ENCODE measurements at regions not wholly inside any gene's neighbourhood (a gene's known extent, or its start where the extent isn't known, plus 50 kb on each side); places are given as distances from the start of the nearest gene placed in this dataset.

DNA sequence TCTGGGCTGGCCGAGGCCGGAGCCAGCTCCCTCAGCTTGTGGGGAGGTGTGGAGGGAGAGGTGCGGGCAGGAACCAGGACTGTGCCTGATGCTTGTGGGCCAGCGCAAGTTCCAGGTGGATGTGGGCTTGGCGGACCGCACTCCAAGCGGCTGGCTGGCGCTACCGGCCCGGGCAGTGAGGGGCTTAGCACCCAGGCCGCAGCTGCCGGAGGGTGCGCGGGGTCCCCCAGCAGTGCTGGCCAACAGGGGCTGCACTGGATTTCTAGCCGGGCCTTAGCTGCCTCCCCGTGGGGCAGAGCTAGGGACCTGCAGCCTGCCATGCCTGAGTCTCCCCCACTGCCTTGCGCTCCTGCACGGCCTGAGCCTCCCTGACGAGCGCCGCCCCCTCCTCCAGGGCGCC, 242.8 kb downstream of the CCSER2 start:
- no peaks in the 10 kb centered on the region for H3K36me3 ChIP-seq
- H3K9ac ChIP-seq: no peak overlapping the region
- H3K4me2 ChIP-seq: no peak overlapping the region
- no peak overlapping the region for H3K27ac ChIP-seq
- H3K4me3 ChIP-seq: no peak overlapping the region
- H3K9me3 ChIP-seq (replicated peaks in 1 of 11): peaks cover 0 to 21% (median 13%) of the 10 kb centered on the region in 11 experiments; a peak in 19 of 22 replicates
- H4K20me1 ChIP-seq: no peaks in the 10 kb centered on the region
- no peak for TF ChIP-seq Cebpa-rat (IDR thresholded peaks at IDR 0.05)
- no peaks in the 10 kb centered on the region for H3K4me1 ChIP-seq
- H3K27me3 ChIP-seq: no peaks in the 10 kb centered on the region

DNA sequence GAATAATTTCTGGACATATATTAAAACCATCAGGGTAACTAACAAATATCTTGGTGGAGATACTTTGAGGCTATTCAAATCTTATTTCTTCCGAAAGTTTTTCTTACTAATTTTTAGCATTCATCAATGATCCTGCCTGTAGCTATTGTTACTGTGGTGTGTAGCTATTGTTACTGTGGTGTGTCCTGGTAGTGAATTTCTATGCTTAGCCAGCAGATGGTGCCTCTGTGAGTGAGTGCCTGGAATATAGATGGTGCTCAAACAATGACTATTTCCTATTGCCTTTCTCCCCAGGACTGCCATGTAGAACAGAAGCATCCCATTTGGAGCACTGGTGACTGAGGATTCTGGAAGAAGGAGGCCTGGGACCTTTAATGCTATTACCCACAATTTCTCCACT, 245.7 kb downstream of the CCSER2 start:
- H3K4me2 ChIP-seq: no peak overlapping the region
- H3K36me3 ChIP-seq: no peaks in the 10 kb centered on the region
- no peak overlapping the region for H3K4me3 ChIP-seq
- no peak overlapping the region for H3K27ac ChIP-seq
- no peaks in the 10 kb centered on the region for H3K4me1 ChIP-seq
- H3K9ac ChIP-seq: no peak overlapping the region
- peaks cover 0 to 30% (median 21%) of the 10 kb centered on the region in 11 experiments; a peak in 20 of 22 replicates for H3K9me3 ChIP-seq (replicated peaks in 1 of 11)
- H4K20me1 ChIP-seq: no peaks in the 10 kb centered on the region
- H3K27me3 ChIP-seq: no peaks in the 10 kb centered on the region
- TF ChIP-seq Cebpa-rat (IDR thresholded peaks at IDR 0.05): no peak

DNA sequence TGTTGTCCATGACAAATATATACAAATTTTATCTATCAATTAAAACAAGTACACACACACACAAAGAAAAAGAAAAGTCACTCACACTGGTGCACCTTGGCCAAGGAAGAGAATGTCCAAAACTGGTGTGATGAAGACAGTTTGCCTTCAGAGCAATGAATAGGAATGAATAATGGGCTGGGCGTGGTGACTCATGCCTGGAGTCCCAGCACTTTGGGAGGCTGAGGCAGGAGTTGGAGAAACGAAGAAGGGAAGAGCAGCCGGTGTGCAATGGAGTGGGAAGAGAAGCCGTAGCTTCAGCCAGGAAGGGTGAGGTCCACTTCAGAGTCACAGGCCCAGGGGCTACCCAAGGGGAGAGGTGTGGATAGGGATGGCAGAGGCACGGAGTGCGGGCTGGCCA, 253.6 kb downstream of the CCSER2 start:
- no peaks in the 10 kb centered on the region for H3K36me3 ChIP-seq
- H4K20me1 ChIP-seq: no peaks in the 10 kb centered on the region
- H3K27me3 ChIP-seq: no peaks in the 10 kb centered on the region
- no peak overlapping the region for H3K4me2 ChIP-seq
- no peaks in the 10 kb centered on the region for H3K4me1 ChIP-seq
- H3K9me3 ChIP-seq (replicated peaks in 1 of 11): peaks cover 0 to 6% (median 2%) of the 10 kb centered on the region in 11 experiments; a peak in 5 of 22 replicates
- no peak overlapping the region for H3K9ac ChIP-seq
- TF ChIP-seq Cebpa-rat (IDR thresholded peaks at IDR 0.05): no peak
- H3K27ac ChIP-seq: no peak overlapping the region
- no peak overlapping the region for H3K4me3 ChIP-seq

DNA sequence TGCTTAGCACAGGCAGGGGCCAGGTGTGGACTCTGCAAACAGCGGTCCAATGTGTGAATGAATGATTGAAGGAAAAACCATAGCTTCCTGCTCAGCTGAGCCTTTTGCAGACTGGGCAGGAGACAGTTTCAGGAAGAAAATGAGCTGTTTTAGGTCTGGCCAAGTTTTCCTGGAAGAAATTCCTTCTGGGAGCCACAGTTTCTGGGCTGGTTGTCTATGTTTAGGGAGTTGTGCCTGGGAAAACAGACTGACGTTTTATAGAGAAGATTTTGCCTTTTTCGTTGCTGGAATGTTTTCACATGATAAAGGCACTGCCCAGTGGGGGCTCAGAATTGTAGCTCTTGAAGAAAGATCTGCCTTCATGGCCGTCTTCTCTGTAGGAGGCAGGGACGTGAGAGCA, 255.1 kb downstream of the CCSER2 start:
- Histone ChIP-seq H3K36me3 (no peaks in the 10 kb centered on the region), H4K20me1 (no peaks in the 10 kb centered on the region), H3K4me2 (no peak overlapping the region), H3K27me3 (no peaks in the 10 kb centered on the region), H3K4me3 (no peak overlapping the region), H3K27ac (no peak overlapping the region), H3K9ac (no peak overlapping the region), H3K9me3 (replicated peaks in 1 of 11) (no peaks in the 10 kb centered on the region), H3K4me1 (no peaks in the 10 kb centered on the region)
- TF ChIP-seq Cebpa-rat (IDR thresholded peaks at IDR 0.05): no peak

DNA sequence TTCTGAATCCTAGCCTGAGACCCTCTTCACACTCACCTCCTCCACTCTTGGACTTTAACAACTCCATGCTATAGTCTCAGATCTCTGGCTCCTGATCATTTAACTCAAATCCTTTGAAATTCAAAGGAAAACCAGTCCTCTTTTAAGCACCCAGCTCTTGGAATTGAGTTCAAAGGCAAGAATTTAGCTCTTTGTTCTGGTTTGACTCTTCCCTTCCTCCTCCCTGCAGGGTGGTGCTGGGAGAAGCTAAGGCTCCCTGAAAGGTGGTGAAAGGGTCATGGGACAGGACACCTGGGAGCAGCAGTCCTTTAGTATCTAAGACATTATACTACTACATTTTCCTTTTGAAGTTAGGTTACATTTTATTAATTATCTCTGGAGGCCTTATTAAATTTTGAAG, 259.4 kb downstream of the CCSER2 start:
- no peaks in the 10 kb centered on the region for H3K36me3 ChIP-seq
- no peaks in the 10 kb centered on the region; a peak in 1 of 22 replicates for H4K20me1 ChIP-seq
- no peak overlapping the region for H3K4me2 ChIP-seq
- H3K9me3 ChIP-seq (replicated peaks in 1 of 11): no peaks in the 10 kb centered on the region
- H3K9ac ChIP-seq: no peak overlapping the region
- TF ChIP-seq Cebpa-rat (IDR thresholded peaks at IDR 0.05): no peak
- H3K4me1 ChIP-seq: peaks cover 0 to 25% (median 15%) of the 10 kb centered on the region in 10 experiments; a peak in 13 of 20 replicates
- H3K27ac ChIP-seq: no peak overlapping the region
- no peaks in the 10 kb centered on the region for H3K27me3 ChIP-seq
- no peak overlapping the region for H3K4me3 ChIP-seq

DNA sequence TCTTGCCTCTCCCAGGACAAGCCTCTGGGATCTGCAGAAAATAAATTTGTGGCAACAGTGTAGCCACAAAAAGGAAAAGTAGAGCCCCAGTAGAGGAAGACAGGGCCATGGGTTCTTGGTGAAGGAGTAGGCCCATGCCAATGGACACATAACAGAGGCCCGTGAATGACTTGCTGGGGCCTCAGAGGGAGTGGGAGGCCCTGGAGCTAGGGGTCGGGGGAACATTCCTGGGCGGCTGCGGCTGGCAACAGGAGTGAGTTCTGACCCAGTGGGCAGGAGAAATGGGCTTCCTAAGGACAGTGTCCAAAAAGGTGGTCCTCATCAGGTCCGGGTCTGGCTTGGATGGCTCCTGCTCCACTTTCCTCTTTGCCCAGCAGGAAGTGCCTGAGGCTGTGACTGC, 260.0 kb downstream of the CCSER2 start:
- Histone ChIP-seq H3K9me3 (replicated peaks in 1 of 11) (no peaks in the 10 kb centered on the region), H3K4me3 (no peak overlapping the region), H3K27me3 (no peaks in the 10 kb centered on the region), H3K27ac (no peak overlapping the region), H4K20me1 (no peaks in the 10 kb centered on the region; a peak in 1 of 22 replicates), H3K36me3 (no peaks in the 10 kb centered on the region), H3K4me1 (peaks cover 0 to 25% (median 15%) of the 10 kb centered on the region in 10 experiments; a peak in 13 of 20 replicates), H3K9ac (no peak overlapping the region), H3K4me2 (no peak overlapping the region)
- TF ChIP-seq Cebpa-rat (IDR thresholded peaks at IDR 0.05): no peak

DNA sequence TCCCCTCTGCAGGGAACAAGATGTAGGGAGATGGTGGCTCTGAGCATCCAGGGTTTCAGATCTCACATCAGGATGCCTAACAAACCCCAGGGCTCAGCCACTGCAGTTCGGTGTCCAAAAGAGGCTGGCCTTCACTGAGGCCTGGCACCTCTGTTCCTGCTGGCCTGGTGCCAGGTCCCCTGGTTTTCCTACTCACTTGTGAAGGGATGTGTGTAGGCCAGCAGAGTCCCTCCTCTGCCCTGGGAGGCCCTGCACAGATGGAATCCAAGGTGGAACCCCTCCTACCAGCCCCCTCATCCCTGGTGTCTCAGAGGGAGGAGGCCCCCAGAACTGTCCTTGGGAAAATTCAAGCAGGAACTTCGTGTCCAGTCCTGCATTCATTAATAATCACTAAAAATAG, 260.6 kb downstream of the CCSER2 start:
- Histone ChIP-seq H3K9me3 (replicated peaks in 1 of 11) (no peaks in the 10 kb centered on the region), H3K27me3 (no peaks in the 10 kb centered on the region), H3K36me3 (no peaks in the 10 kb centered on the region), H3K4me1 (peaks cover 0 to 25% (median 15%) of the 10 kb centered on the region in 10 experiments; a peak in 13 of 20 replicates), H4K20me1 (no peaks in the 10 kb centered on the region; a peak in 1 of 22 replicates), H3K4me3 (no peak overlapping the region), H3K27ac (no peak overlapping the region), H3K9ac (no peak overlapping the region), H3K4me2 (0 out of 22 replicates have a peak overlapping the region, but pooled peaks of 3 of the 11 experiments have one; percentile 34 to 71 (median 69))
- no peak for TF ChIP-seq Cebpa-rat (IDR thresholded peaks at IDR 0.05)

DNA sequence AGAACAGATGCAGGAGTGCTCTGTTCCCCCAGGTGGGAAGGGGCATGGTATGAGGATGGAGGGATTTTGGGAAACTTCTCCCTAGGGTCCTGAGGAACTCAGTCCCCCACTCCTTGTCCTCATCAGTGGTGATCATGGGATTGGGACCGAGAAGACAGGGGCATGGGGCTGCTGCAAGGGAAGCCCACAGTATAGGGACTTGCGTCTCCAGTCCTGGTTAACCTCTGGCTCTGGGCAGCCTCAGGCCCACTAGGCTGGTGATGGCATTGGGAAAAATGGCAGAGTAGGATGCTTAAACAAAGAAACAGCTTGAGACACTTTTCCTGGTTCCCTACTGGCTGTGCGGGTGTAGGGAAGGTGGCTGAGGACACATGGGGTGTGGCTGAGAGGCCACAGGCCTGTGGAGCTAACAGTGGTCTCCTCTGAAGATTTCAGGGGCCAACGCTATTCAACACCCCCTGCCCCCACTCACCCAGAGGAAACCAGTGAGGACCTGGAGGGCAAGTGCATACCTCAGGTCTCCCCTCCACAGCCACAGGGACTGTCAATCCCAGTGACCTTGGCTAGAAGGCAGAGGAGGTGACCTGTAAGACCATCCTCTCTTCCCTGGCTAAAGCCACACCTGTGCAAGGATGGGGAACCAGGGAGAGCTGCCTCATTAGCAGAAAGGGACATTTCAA, 261.3 kb downstream of the CCSER2 start:
- H3K36me3 ChIP-seq: no peaks in the 10 kb centered on the region
- no peak overlapping the region for H3K27ac ChIP-seq
- no peaks in the 10 kb centered on the region for H3K9me3 ChIP-seq (replicated peaks in 1 of 11)
- TF ChIP-seq Cebpa-rat (IDR thresholded peaks at IDR 0.05): no peak
- H3K4me2 ChIP-seq: peak overlapping the region in 8 of 11 experiments; percentile 34 to 77 (median 62); a peak in 17 of 22 replicates
- peaks cover 0 to 25% (median 15%) of the 10 kb centered on the region in 10 experiments; a peak in 13 of 20 replicates for H3K4me1 ChIP-seq
- no peak overlapping the region for H3K4me3 ChIP-seq
- 0 out of 22 replicates have a peak overlapping the region, but pooled peaks of 1 of the 11 experiments have one; percentile 19 for H3K9ac ChIP-seq
- H4K20me1 ChIP-seq: no peaks in the 10 kb centered on the region; a peak in 1 of 22 replicates
- no peaks in the 10 kb centered on the region for H3K27me3 ChIP-seq

DNA sequence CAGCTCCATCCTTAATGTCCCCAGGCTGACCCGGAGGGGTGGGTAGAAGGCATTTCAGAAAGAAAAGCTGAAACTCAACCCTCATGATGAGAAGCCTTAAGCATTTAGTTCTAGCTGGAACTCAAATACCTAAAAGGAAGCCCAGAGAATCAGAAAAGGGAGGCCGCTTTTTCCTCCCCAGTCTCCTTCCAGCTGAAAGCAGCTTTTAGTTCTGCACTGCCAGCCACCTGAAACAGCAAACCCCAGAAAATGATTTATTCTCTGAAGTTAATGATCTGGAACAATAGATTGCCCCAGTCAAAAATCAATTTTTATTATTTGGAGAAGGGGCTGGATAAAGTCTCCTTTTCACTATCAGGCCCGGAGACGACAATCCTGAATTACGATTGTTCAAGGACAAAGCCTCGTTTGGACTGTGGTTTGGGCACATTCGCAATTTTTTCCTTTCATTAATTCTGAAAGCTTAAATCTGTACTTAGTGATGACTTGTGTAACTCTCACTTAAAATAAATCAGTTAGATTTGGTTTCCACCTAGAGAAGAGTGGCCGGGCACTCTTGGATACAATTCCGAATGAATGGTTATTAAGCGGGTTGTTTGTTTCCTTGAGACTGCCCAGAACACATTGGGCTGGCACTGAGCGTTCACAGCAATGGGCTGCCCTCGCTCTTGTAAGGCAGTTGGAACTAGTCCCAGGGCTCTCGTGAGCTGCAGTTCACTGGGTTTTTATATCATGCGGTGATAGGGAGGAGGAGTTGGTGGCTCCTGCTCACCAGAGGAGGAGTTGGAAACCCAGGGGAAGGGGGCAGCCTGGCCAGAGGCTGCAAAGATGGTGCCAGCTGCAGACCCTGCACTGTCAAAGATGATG, 262.2 kb downstream of the CCSER2 start:
- Histone ChIP-seq H3K4me2 (peak overlapping the region in 8 of 11 experiments; percentile 34 to 77 (median 62); a peak in 17 of 22 replicates), H3K4me1 (peaks cover 0 to 25% (median 15%) of the 10 kb centered on the region in 10 experiments; a peak in 13 of 20 replicates), H3K27me3 (no peaks in the 10 kb centered on the region), H3K4me3 (no peak overlapping the region), H3K9me3 (replicated peaks in 1 of 11) (no peaks in the 10 kb centered on the region), H3K36me3 (no peaks in the 10 kb centered on the region), H3K9ac (0 out of 22 replicates have a peak overlapping the region, but pooled peaks of 1 of the 11 experiments have one; percentile 19), H4K20me1 (no peaks in the 10 kb centered on the region; a peak in 1 of 22 replicates), H3K27ac (no peak overlapping the region)
- TF ChIP-seq Cebpa-rat (IDR thresholded peaks at IDR 0.05): no peak

Data from BLaER1 treated with 17β-estradiol and CSF1 and Interleukin-3, amounts not matched to agents 10 nM and 100 nM (cell line).